Type B pancreatic cell (in vitro differentiated cells): ENCODE measurements at regions not wholly inside any gene's neighbourhood (a gene's known extent, or its start where the extent isn't known, plus 50 kb on each side); places are given as distances from the start of the nearest gene placed in this dataset.

ENCODE experiments used
- DNase-seq: peaks from one replicate; pipeline ENCODE4 v3.0.0; 2021; ENCODE audit warnings: mixed read lengths; ENCODE audit not compliant: unreplicated experiment; ENCODE audit errors: extremely low spot score
- H3K27ac Mint-ChIP-seq: 2 replicates; pipeline ENCODE4 v1.8.0; 2021; ENCODE audit warnings: mild to moderate bottlenecking, mixed read lengths
- H3K27me3 Mint-ChIP-seq: 2 replicates; pipeline ENCODE4 v1.8.0; 2021; ENCODE audit warnings: mixed read lengths
- H3K36me3 Mint-ChIP-seq: 2 replicates; pipeline ENCODE4 v1.8.0; 2021; ENCODE audit warnings: mixed read lengths
- H3K4me1 Mint-ChIP-seq: one replicate; pipeline ENCODE4 v1.8.0; 2021; ENCODE audit warnings: mixed read lengths; ENCODE audit not compliant: unreplicated experiment
- H3K4me3 Mint-ChIP-seq: 2 replicates; pipeline ENCODE4 v1.8.0; 2021; ENCODE audit warnings: mild to moderate bottlenecking, mixed read lengths
- H3K9me3 Mint-ChIP-seq: 2 replicates; pipeline ENCODE4 v1.8.0; 2021; ENCODE audit warnings: mixed read lengths
- TF ChIP-seq, protein P1 (sequence below): fragments of 200-600 bp; sonication (generic); conservative IDR thresholded peaks from 2 replicates; pipeline ENCODE4 v1.5.0; 2021; ENCODE audit warnings: antibody characterized with exemption, mild to moderate bottlenecking

DNA sequence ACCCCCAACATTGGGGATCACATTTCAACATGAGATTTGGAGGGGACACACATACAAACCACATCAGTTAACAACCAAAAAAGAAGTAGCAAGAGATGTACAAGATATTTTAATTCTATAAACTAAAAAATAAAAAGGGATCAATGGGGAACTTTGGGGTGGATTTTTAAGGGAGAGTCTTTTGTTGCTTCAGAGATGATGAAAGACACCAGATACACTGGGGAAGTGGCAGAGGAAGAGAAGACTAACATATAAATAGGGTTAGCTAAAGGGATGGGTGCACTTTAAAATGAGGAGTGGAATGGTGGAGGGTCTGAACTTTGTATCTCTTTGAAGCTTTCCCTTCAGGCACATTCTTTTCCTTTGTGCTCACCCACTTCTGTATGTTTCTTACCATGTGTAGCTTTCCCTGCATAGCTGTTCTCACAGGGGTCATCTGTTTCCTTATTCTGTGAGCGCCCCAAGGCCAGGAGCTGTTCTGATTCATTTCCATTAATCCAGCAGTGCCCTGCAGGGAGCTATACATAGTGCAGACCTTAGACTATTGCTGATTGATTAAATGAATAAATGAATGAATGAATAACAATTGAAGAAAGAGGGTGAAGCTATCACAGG, 531.6 kb upstream of the KLF4 start:
- Mint-ChIP-seq H3K9me3 (no peaks in the 10 kb centered on the region), H3K27me3 (no peaks in the 10 kb centered on the region)
- DNase-seq, result no peak

DNA sequence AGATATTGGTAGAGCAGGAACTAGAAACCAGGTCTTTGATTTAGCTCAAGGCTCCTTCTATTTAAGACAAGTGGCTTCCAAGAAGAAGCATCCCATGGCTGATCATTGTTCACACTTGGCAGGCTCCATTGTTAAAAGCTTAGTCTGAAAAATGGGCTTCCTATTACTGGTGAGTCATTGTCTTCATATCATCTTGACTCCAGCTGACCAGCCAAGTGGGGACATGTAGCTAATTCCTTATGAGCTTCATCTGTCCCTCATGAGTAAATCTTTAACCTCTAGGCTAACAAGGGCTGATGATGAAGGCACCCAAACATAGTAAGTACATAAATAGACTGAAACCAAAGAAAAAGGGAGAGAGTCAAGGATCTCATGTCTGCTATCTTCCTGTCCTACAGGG, 530.3 kb upstream of the KLF4 start:
- no peaks in the 10 kb centered on the region for H3K9me3 Mint-ChIP-seq
- H3K4me3 Mint-ChIP-seq, result no peak overlapping the region
- H3K27me3 Mint-ChIP-seq, result no peaks in the 10 kb centered on the region
- no peak overlapping the region for H3K27ac Mint-ChIP-seq
- no peaks in the 10 kb centered on the region for H3K36me3 Mint-ChIP-seq
- DNase-seq, result no peak
- H3K4me1 Mint-ChIP-seq, result no peaks in the 10 kb centered on the region
- TF ChIP-seq, protein P1, sequence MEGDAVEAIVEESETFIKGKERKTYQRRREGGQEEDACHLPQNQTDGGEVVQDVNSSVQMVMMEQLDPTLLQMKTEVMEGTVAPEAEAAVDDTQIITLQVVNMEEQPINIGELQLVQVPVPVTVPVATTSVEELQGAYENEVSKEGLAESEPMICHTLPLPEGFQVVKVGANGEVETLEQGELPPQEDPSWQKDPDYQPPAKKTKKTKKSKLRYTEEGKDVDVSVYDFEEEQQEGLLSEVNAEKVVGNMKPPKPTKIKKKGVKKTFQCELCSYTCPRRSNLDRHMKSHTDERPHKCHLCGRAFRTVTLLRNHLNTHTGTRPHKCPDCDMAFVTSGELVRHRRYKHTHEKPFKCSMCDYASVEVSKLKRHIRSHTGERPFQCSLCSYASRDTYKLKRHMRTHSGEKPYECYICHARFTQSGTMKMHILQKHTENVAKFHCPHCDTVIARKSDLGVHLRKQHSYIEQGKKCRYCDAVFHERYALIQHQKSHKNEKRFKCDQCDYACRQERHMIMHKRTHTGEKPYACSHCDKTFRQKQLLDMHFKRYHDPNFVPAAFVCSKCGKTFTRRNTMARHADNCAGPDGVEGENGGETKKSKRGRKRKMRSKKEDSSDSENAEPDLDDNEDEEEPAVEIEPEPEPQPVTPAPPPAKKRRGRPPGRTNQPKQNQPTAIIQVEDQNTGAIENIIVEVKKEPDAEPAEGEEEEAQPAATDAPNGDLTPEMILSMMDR, result no peak

More for the DNA sequence above, 531.6 kb upstream of the KLF4 start:
- Mint-ChIP-seq H3K4me3 (no peak overlapping the region), H3K27ac (no peak overlapping the region), H3K36me3 (no peaks in the 10 kb centered on the region), H3K4me1 (no peaks in the 10 kb centered on the region)
- TF ChIP-seq, protein P1, result no peak

DNA sequence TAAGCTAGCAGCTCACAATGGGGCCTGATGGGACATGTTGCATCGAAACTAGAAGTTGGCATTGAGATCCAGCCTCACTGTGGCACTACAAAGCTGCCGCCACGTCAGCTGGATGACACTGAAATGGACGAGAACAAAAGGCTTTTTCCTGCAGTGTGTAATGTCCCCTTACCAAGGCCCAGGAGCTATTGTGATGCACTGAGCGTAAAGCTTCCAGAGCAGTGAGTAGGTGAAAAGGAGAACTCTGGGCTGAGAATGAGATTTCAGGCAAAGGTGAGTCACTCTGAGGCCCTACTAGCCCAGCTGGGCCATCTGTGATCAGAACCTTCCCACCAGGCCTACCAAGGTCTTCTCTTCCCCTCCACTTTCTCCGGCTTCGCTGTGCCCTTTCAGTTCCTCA, 528.1 kb upstream of the KLF4 start:
- H3K27ac Mint-ChIP-seq, result no peak overlapping the region
- H3K4me3 Mint-ChIP-seq, result no peak overlapping the region
- H3K9me3 Mint-ChIP-seq, result no peaks in the 10 kb centered on the region
- TF ChIP-seq, protein P1, result no peak
- H3K36me3 Mint-ChIP-seq, result no peaks in the 10 kb centered on the region
- DNase-seq, result no peak
- H3K4me1 Mint-ChIP-seq, result no peaks in the 10 kb centered on the region
- H3K27me3 Mint-ChIP-seq, result no peaks in the 10 kb centered on the region

DNA sequence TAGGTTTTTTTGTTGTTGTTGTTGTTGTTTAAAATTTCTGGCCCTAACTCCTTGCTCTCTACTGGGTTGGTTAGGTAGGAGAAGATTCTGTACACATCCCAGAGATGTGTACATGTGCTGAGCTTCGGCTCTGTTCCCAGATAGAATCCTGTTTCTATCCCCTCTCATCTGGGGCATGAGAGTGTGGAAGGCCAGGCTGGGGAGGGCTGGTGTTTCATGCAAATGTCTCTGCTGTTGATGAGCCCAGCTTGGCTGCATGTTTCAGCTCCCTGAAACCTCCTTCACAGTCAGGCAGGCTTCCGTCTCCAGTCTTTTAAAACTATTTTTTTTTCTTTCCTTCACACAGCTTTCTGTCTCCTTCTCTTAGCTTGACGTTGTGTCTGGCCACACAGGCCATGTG, 526.9 kb upstream of the KLF4 start:
- Mint-ChIP-seq H3K27me3 (no peaks in the 10 kb centered on the region), H3K36me3 (no peaks in the 10 kb centered on the region), H3K27ac (no peak overlapping the region), H3K4me3 (no peak overlapping the region), H3K9me3 (no peaks in the 10 kb centered on the region), H3K4me1 (no peaks in the 10 kb centered on the region)
- TF ChIP-seq, protein P1, result no peak
- no peak for DNase-seq

DNA sequence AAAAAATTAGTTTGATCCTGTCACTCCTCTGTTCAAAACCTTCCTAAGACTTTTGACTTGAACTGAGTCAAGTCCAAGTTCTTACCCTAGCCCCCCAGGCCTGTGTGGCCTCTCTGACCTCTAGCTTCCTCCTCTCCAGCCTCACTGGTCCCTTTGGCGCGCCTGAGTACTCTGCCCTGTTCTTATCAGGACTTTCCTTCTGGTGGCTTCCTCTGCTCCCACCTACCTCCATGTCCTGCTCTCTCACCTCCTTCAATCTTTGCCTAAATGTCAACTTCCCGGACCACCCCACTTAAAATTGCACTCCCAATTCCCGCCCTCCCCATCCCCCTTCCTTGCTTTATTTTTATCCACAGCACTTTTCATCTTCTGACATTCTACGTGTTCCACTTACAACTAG, 526.1 kb upstream of the KLF4 start:
- no peaks in the 10 kb centered on the region for H3K27me3 Mint-ChIP-seq
- no peak overlapping the region for H3K27ac Mint-ChIP-seq

More for the DNA sequence above, 526.1 kb upstream of the KLF4 start:
- Mint-ChIP-seq H3K4me3 (no peak overlapping the region), H3K9me3 (no peaks in the 10 kb centered on the region), H3K36me3 (no peaks in the 10 kb centered on the region), H3K4me1 (no peaks in the 10 kb centered on the region)
- TF ChIP-seq, protein P1, result no peak
- DNase-seq, result no peak
